Stomach (tissue), 4 donors: ENCODE measurements at regions not wholly inside any gene's neighbourhood (a gene's known extent, or its start where the extent isn't known, plus 50 kb on each side); places are given as distances from the start of the nearest gene placed in this dataset.

Experiments used
- CTCF ChIP-seq, 7 experiments: fragments of 450-650 bp in 4 of 7; fragments of 200-600 bp in 3 of 7; sonication (generic) in 3 of 7; IDR thresholded peaks; one replicate each; pipeline ENCODE4 v1.5.1; 2016 to 2019; ENCODE audit warnings: antibody characterized with exemption in 7 of 7, control low read depth in 2 of 7, mild to moderate bottlenecking in 1 of 7
- EP300 ChIP-seq: sonication (generic); formaldehyde crosslinking; IDR thresholded peaks from one replicate; pipeline ENCODE4 v1.6.1; 2017; ENCODE audit warnings: antibody characterized with exemption
- POLR2A ChIP-seq, 4 donors: fragments of 450-650 bp; IDR thresholded peaks; one replicate each; pipeline ENCODE4 v1.6.1; 2016; ENCODE audit warnings: antibody characterized with exemption in 4 of 4, control low read depth in 2 of 4, mild to moderate bottlenecking in 1 of 4, moderate library complexity in 1 of 4
- POLR2AphosphoS5 ChIP-seq, 3 donors: sonication (generic); formaldehyde crosslinking; IDR thresholded peaks; one replicate each; pipeline ENCODE4 v1.6.1; 2016; ENCODE audit warnings: antibody characterized with exemption in 3 of 3

GRCh38 chr1:68780919-68781318, 284.0 kb upstream of the DEPDC1 start:
- TF ChIP-seq CTCF (IDR thresholded peaks at IDR 0.05) = no peak
- TF ChIP-seq POLR2AphosphoS5 (IDR thresholded peaks at IDR 0.05) = no peak
- no peak for TF ChIP-seq POLR2A (IDR thresholded peaks at IDR 0.05)
- no peak for TF ChIP-seq EP300
